ENCODE measurements at regions not wholly inside any gene's neighbourhood (a gene's known extent, or its start where the extent isn't known, plus 50 kb on each side); places are given as distances from the start of the nearest gene placed in this dataset.
A peak's percentile ranks its signal among the peaks of the same experiment; 100 is the strongest.
"Not testable (repeated sequence)": the region's sequence is repeated elsewhere in the genome, so short reads cannot be mapped to it uniquely, and the experiment has no call there.

DNA sequence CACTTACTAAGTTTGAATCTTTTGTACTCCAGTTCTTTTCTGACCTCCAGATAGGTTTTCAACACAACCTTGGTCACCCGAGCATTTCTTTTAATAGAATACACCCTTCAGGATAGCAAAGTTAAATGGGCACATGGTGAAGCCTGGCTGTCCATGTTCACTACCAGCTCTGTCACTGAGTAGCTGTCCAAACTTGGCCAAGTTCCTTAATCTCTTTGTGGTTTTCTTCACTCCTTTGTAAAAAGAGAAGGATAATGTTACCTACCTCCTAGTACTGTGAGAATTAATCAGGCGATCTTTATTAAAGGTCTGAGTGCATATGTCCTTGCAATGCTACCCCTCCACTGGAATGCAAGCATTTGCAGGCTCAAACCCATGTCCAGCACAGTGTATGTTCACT is 128.1 kb upstream of the PTPRZ1 start:
- DNase-seq (ENCODE audit: low read depth): no peak

DNA sequence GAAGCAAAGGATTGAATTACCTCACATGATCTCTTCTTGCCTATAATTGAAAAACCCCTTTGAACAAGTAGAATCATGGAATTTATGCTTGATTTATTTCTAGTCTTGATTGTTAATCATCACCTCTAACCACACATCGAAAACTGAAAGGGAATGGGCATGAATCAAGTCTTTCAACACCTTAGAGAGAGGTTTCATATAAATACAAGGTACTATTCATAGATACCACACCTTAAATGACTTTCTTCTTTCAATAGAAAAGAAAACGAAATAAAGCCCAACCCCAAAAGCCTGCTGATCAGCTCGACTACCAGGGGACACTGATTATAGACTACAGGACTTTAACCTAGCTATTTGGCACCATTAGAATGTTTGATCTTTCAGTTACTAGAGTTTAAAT is 128.6 kb upstream of the PTPRZ1 start:
- no peak for DNase-seq (ENCODE audit: low read depth)

DNA sequence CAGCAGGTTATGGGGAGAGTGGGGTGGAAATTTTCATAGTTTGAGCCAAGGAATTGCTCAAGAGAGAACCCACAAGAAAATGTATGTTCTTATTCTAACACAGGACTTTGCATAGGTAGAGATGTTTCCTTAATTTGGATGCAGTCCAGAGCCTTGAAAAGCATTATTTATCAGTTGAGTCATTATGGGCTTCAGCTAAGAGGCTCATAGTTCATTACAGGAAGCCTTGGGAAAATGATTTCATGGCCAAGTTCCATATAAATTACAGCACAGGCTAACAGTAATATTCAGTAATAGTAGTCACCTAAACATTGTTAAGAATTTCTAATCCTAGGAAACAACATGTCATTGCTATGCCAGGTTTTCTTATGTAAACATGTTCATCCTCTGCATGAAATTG is 131.1 kb upstream of the PTPRZ1 start:
- peak; percentile 80 for DNase-seq (ENCODE audit: low read depth)

DNA sequence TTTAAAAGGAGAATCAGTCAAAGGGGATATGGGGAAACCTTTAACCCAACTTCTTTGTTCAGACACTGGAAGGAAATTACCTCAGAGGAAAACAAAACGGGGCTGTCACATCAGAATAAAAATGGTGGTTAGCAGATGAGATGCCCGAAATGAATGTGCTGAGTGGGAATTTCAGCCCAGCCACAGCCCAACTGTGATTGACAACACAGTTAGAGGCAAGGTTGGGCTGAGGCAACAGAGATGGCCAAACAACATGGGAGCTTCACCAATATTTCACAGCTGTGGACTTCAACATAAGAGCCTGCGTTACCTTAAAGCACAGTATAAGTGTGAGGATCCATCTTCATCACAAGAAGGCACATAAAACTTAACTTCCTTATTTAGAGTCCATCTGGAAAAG is 133.5 kb upstream of the PTPRZ1 start:
- peak; percentile 22 for DNase-seq (ENCODE audit: low read depth)

DNA sequence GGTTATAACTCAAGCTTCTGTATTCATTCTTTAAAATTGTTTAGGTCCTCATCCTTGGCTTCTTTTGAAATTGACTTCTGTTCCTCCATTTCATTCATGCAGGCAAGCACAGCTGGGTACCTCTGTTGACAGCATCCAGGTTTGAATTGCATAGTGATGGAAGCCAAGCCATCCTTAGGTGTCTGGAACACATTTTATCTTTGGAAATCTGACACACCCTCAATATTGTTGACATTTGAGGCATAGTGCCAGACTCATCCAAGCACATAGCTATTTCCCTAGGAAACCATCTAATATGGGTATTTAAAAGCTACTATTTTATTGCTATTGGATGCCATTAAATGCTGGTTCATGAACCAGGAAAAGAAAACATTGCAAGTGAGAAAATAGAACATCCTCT is 142.1 kb upstream of the PTPRZ1 start:
- no peak for DNase-seq (ENCODE audit: low read depth)

DNA sequence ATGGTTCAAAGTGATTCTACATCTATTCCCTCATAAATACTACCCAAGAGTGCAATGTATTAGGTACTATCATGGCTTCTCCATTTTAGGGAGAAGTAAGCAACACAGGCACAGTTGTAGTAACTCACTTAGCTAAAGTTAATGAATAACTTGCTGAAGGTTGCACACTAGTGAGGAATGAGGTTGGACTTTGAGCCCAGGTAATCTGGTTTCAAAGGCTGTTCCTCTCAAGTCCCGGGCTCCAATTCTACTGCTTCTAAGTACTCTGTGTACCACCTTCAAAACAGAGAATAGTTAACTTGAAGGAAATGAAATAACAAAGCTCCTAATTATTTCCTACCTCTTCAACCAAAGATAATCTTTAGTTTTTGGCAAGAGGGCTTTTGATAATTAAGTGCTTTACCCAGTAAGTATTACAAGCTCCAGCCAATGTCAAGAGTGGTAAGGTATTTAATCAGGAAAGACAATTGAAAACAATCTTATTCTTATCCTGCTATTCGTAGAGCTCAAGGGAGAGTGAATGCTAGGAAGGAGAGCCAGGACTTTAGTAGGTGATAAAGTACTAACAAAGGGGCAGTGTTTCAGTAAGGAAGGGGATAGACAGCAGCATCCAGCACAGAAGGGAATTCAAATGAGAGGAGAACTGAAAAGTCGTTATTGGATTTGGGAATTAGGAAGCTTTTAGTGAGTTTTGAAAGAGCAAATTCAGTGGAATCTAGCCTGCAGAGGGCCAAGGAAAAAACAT is 158.2 kb upstream of the PTPRZ1 start:
- no peak for DNase-seq (ENCODE audit: low read depth)

DNA sequence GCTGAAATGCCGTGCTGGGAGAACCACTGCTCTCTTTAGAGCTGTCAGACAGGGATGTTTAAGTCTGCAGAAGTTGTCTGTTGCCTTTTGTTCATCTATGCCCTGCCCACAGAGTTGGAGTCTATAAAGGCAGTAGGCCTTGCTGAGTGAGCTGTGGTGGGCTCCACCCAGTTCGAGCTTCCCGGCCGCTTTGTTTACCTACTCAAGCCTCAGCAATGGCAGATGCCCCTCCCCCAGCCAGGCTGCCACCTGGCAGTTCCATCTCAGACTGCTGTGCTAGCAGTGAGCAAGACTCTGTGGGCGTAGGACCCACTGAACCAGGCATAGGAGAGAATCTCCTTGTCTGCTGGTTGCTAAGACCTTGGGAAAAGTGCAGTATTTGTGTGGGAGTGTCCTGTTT is 160.0 kb upstream of the PTPRZ1 start:
- not testable (repeated sequence) for DNase-seq (ENCODE audit: low read depth)

DNA sequence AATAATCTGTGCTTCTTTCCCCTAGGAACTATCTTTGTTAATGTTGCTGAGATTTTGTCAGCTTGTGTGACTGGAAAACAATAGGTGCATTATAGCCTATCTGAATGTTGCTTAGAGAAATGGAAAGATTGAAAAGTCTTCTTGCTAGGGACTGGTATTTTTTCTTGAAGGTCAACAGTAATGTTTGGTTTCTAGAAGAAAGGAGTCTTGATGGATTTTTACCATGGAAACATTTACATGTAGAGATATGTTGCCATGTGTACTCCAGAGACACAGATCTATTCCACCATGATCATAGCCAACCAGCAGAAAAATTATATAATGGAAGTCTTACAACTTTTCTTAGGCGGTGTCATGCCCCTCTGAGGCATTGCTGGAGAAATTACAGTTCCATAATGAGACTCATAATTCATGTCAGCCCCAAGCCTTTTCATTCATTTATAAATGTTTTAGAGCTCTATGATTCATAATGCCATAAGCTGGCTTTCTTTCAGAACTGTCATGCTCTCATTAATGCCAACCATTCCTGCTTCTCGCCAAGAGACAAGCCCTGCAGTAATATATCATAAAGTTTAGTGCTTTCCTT is 175.1 kb upstream of the PTPRZ1 start:
- DNase-seq (ENCODE audit: low read depth): no peak

DNA sequence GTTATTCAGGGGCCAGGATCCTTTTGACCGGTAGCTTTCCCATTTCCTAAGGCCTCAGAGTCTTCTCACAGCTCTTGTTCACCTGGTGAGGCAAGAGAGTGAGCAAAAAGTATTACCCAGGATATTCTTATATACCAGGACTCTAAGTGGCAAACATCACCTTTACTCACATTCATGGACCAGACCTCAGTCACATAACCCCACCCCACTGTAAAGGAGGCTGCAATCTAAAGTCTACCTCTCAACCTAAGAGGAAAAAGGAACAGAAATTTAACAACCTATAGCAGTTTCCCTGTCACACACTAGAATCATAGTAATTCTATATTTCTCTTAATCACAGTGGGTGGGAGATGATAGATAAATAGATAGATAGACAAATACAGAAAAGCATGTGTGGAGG is 176.0 kb upstream of the PTPRZ1 start:
- DNase-seq (ENCODE audit: low read depth): no peak

DNA sequence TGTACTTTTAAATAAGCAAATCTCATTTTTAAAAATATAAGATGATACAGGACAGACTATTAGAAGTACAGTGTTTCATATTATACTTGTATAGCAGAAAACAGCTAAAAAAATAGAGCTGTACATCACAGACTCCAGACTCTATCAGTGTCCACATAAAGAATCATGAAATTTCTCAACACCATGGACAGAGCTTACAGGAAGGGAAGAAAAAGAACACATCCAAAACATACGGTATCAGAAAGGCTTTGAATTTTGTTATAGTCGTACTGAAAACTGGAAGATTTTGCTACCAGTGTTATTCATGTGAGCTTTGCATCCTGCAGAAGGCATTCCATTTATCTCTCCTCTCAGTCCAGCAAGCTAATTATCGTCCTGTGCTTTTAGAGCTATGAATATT is 183.2 kb upstream of the PTPRZ1 start:
- DNase-seq (ENCODE audit: low read depth): no peak

DNA sequence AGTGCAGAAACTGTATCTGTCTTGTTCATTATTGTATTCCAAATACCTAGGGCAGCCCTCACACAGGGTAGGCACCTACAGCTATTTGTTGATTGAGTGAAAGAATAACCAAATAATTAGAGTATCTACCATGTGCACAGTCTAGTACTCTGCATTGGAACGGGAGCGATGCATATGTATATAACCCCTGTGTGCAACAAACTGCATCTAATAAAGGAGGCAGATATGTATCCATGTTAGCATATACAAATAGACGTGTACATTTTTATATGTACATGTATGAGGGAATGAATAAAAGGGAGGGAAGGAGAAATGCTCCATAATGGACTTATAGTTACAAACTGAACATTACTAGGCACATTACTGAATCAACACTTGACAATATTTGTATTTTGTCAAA is 191.3 kb upstream of the PTPRZ1 start:
- DNase-seq (ENCODE audit: low read depth): no peak

DNA sequence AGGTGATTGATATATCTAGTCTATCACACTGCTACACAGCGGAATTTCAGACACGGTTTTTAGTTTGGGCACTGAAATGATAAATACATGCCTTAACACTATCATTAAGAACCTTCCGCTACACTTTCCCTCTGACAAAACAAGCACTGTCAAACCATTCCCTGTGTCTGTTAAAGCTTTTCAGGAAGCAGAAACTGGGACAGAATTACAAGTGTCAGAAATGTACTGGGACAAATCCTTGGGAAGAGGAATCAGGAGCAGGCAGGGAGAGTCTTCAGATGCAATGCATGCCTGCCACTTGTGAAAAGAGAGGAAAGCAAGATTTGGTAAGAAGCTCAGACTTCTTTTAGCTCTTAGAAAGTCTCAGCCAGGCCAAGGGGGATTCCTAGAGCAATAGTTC is 196.8 kb upstream of the PTPRZ1 start:
- DNase-seq (ENCODE audit: low read depth): no peak

DNA sequence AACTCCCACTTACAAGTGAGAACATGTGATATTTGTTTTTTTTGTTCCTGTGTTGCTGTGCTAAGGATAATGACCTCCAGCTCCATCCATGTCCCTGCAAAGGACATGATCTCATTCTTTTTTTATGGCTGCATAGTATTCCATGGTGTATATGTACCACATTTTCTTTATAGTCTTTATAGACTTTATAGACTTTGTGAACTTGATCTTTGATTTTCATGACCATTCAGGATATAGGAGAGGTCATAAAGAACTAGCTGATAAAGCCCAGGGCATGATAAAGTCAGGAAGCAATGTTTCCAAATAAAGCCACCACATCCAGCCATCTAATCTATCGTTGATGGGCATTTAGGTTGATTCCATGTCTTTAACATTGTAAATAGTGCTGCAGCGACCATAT is 198.5 kb upstream of the PTPRZ1 start:
- not testable (repeated sequence) for DNase-seq (ENCODE audit: low read depth)

DNA sequence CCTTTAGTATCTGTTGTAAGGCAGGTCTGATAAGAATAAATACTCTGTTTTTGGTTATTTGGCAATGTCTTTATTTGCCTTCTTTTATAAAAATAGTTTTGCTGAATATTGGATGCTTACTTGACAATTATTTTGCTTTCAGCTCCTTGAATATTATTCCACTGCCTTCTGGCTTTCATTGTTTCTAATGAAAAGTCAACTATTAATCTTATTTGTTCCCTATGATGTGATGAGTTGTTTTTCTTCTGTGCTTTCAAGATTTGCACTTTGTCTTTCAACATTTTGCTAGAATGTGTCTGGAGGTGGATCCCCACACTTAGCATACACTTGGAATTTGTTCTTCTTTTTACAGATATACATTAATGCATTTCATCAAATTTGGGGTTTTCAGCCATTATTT is 203.8 kb upstream of the PTPRZ1 start:
- no peak for DNase-seq (ENCODE audit: low read depth)

DNA sequence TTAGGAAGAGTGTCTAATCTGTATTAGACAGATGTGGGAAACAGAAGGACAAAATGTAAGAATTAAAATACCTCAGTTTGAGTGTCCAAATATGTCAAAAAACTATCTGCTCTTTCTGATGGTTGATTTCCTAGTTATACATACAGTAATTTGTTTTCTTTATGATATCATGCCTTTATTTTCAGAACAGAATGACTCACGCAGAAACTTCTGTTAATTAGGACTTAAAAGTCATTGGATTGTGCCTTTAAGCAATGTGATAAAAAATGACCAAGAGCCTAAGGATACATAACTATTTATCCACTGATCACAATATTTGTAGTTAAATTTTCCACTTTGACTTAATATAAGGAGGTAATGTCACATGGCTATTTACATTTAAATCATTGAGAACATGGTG is 206.7 kb upstream of the PTPRZ1 start:
- DNase-seq (ENCODE audit: low read depth): no peak

DNA sequence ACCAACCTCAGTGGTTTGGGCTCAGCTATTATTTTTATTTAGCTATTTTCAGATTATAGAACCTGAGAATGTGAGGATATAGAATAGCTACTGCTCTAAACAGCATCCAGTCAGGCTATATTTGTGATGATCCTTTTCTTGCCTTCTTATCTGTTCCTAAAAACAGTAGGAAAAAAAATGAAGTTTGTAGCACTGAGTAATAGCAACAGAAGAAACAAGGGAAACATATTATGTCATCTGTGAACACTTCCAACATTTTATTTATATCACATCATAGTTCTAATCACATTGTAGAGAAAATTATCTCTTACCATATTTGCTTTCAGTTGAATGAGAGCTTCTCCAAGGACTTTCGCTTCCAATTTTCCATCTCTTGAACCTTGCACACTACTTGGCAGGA is 229.6 kb upstream of the PTPRZ1 start:
- DNase-seq (ENCODE audit: low read depth): no peak

DNA sequence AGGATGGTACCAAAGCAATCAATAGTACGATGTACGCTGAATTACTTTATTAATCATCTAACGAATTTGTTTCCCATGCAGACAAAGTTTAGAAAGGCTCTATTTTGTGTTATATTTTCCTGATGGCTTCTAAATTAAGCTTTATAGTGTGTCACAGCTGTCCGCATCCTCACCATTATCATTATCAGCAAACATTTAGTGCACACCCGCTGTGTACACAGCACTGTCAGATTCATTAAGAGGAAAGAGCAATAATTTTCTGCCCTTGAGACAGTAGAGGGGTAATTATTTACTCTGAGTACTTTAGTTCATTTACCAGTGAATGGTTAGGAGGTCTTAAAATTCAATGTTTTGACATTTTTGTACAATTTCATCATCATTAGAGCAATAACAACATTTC is 233.3 kb upstream of the PTPRZ1 start:
- no peak for DNase-seq (ENCODE audit: low read depth)

DNA sequence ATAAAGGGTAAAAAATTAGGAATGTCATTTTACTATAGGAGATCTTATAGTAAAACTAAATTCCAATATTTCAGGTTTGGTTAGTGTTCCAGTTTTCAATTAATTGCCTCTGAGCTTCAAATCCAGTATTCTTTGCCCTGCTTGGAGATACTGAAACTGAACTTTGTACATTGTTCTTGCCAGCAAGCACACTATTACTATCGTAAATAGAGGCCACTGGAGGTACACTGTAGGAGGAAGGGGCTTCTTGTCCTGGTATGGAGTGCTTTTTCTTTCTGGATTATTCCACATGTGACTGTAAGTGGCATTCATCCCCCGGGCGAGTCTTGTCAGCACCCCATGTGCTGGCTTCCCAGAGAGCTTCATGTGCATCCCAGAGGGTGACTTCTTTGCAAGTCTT is 234.7 kb upstream of the PTPRZ1 start:
- DNase-seq (ENCODE audit: low read depth): no peak

DNA sequence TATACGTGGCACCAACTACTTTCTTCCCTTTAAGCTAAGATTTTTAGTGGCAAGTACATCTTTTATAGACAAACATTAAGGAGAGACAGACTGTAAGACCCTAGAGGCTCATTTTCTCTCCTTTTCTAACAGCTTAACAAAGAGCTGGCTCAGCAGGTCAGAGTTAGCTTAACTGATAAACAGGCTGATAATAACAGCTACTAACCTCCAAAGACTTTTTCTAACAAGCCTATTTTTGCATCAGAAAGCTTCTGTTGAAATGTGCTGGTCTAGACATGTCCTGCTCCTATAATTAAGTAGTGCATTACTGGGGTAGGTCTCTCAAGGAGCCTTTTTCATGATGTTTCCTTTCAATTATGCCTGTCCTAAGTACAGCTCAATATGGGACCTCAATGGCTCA is 238.2 kb upstream of the FAM3C start:
- no peak for DNase-seq (ENCODE audit: low read depth)

DNA sequence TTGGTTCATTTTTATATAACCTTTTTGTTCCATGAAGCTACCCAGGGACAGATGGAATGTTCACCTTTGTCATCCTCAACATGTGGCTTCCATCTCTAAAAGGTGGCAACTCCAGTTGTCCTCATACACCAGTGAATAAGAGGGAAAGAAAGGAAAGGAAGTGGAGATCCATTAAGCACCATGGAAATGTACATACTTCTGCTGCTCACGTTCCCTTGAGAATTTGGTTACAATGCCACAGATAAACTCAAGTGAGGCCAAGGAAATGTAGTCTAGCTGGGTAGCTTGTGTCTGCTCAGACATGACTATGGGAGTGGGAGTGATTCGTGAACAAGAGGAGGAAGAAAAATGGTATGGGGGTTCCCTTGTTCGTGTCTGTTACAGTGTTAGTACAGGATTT is 237.1 kb upstream of the FAM3C start:
- DNase-seq (ENCODE audit: low read depth): no peak

DNA sequence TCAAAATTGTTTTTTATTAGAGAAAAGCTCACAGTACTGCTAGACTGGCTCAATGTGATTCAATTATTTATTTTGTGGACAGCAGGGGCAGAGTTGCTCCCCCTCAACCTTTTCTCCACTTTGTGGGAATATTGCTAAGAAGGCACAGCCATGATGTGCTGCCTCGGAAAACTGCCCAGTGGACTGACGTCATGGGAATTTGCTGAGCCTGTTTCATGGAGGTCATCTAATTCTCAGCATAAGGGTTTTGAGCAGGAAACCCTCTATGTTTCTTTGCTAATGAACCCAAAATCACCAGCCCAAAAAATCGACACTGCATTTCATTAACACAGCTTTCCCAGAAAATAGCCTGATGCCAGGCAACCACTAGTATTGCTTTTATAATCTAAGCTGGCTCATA is 228.8 kb upstream of the FAM3C start:
- DNase-seq (ENCODE audit: low read depth): peak; percentile 32

DNA sequence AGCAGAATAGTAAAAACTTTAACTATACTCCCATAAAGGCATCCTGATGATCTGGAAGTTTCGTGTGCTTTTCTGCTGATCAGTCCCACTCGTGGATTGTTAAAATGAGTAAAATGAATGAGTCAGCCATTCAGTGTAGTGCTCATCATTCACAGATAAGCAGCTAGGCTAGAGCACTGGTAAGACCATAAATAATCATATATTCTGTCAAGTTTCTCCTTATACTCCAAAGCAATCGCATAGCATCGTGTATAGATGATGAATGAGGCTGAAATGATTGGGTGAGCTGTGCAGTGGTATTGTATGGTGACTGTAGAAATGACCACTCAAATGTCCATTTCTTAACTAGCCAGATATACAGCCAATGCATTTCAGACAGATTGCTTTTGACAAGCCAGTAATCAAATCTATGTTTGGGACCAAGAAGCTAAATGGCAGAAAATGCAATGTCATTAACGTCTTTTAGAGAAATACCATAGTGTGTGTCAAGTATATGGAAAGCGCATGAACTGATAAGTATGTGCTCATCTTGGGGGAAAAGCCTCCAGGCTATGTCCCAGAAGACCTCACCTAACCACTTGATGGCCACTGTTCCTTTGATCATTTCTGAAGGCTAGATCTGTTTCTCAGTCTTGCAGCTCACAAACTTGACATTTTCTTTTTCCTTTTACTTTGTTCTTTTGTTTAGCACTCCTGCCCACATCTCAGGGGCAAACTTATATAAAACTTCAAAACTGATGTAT is 227.2 kb upstream of the FAM3C start:
- peak; percentile 21 for DNase-seq (ENCODE audit: low read depth)

DNA sequence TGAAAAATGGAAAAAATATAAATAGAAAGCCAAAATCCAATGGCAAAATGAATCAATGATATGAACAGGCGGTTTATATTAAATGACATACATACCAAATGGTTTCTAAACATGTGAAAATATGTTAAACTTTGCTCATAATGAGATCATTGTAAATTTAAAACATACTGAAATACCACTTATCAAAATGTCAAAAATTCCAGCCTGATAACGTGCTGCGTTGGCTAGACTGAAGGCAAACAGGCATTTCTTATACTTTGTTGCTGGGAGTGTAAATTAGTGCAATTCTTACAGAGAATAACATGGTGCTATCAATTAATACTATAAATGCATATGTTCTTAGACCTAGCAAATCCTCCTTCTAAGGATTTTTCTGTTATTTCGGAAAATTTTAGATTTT is 225.8 kb upstream of the FAM3C start:
- peak; percentile 20 for DNase-seq (ENCODE audit: low read depth)

Data from amniotic epithelial cell (primary cell).